Activated CD8-positive, alpha-beta T cell treated with anti-CD3 and anti-CD28 coated beads for 36 hours (primary cell): ENCODE measurements at regions not wholly inside any gene's neighbourhood (a gene's known extent, or its start where the extent isn't known, plus 50 kb on each side); places are given as distances from the start of the nearest gene placed in this dataset.
"Not testable (repeated sequence)": the region's sequence is repeated elsewhere in the genome, so short reads cannot be mapped to it uniquely, and the experiment has no call there.

Experiments used
- ATAC-seq: fragments of 200-7000 bp; cut with Tn5 transposase; one replicate; pipeline ENCODE4 v1.10.0; 2021; ENCODE audit warnings: mild to moderate bottlenecking, moderate library complexity
- CTCF ChIA-PET: fragments of 350-600 bp; sonication (Branson Sonifier 250); formaldehyde crosslinking; loops from one replicate; lab custom pipeline; 2021; ENCODE audit warnings: antibody characterized with exemption; lab: Charles Lee
- POLR2A ChIA-PET: fragments of 350-600 bp; sonication (Branson Sonifier 250); formaldehyde crosslinking; loops from one replicate; lab custom pipeline; 2021; ENCODE audit warnings: antibody characterized with exemption; lab: Charles Lee
- DNase-seq: peaks from one replicate; pipeline ENCODE4 v3.0.0-alpha.2; 2020
- H3K27ac Mint-ChIP-seq: one replicate; pipeline ENCODE4 v1.8.0; 2021; ENCODE audit warnings: mild to moderate bottlenecking, mixed read lengths
- H3K27me3 Mint-ChIP-seq: one replicate; pipeline ENCODE4 v1.8.0; 2021; ENCODE audit warnings: mixed read lengths
- H3K36me3 Mint-ChIP-seq: one replicate; pipeline ENCODE4 v1.8.0; 2021; ENCODE audit warnings: low read depth, mixed read lengths
- H3K4me1 Mint-ChIP-seq: one replicate; pipeline ENCODE4 v1.8.0; 2021; ENCODE audit warnings: low read depth, mixed read lengths
- H3K4me3 Mint-ChIP-seq: one replicate; pipeline ENCODE4 v1.8.0; 2021; ENCODE audit warnings: mild to moderate bottlenecking, moderate library complexity, mixed read lengths
- H3K9me3 Mint-ChIP-seq: one replicate; pipeline ENCODE4 v1.8.0; 2021; ENCODE audit warnings: mixed read lengths
- intact Hi-C: fragments of 100-400 bp; cut with micrococcal nuclease; formaldehyde crosslinking; loops from one replicate; pipeline ENCODE4 v1.10.0; 2022

DNA sequence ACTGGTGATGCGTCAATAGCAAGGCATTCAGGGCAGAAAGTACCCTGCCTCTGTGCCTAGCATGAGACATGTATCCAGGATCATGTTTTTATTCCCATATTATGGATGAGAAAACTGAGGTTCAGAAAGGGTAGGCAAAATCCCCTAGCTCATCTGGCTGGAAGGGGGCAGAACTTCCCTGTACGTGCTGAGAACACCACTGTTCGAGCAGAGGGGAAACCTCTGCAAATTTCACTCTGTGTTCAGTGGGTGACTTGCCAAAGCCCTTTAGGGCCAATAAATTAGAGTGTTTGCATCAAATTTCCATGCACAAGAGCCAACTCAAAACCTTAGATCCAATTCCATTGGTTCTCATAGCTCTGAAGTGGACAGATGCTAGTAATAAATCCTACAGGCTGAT, 82.6 kb upstream of the PRSS12 start:
- H3K4me3 Mint-ChIP-seq, result not testable (repeated sequence)

DNA sequence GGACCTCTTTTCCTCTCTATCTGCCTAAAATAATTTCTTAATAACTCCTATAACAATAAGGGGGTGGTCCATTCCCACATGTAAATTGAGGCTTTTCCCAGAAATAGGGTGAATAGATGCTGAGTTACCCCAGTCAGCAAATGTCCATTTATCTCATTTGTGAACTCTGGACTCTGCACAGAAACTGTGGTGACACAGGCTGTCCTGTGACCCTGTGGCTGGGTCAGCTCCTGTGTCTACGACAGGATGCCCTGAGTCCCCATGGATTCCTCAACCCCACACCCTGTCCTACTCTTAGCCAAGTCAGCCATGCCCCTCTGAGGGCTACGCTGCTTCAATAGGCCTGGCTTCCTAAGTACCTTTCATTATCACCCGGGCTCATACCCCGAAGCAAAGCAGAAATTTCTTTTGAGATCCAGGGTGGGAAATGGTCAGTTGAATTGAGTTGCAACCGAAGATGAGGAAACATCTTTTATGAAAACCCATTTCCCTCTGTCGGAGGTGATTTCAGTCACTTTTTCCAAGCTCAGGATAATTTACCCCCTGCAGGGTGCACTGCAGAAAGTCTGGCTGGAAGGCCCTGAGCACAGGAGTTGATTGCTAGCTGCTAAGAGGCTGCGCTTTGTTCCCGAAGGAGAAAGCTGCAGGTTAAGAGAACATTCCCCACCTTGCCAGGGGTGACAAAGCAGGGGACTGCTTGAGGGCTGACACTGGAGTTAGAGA, 89.5 kb upstream of the PRSS12 start:
- H3K36me3 Mint-ChIP-seq, H3K4me1 Mint-ChIP-seq, DNase-seq, CTCF ChIA-PET, POLR2A ChIA-PET, intact Hi-C loops, H3K9me3 Mint-ChIP-seq, ATAC-seq, H3K4me3 Mint-ChIP-seq, H3K27me3 Mint-ChIP-seq, H3K27ac Mint-ChIP-seq: not testable (repeated sequence)

More for the DNA sequence above, 82.6 kb upstream of the PRSS12 start:
- H3K27me3 Mint-ChIP-seq, H3K9me3 Mint-ChIP-seq, CTCF ChIA-PET, intact Hi-C loops, H3K27ac Mint-ChIP-seq, DNase-seq, ATAC-seq, H3K36me3 Mint-ChIP-seq, POLR2A ChIA-PET, H3K4me1 Mint-ChIP-seq: not testable (repeated sequence)

GRCh38 chr4:118447397-118447796, 94.6 kb upstream of the PRSS12 start:
- CTCF ChIA-PET, H3K27ac Mint-ChIP-seq, H3K4me1 Mint-ChIP-seq, POLR2A ChIA-PET, H3K9me3 Mint-ChIP-seq, ATAC-seq, DNase-seq, H3K4me3 Mint-ChIP-seq, intact Hi-C loops, H3K27me3 Mint-ChIP-seq, H3K36me3 Mint-ChIP-seq: not testable (repeated sequence)

- POLR2A ChIA-PET, H3K36me3 Mint-ChIP-seq, DNase-seq, ATAC-seq, H3K9me3 Mint-ChIP-seq, H3K4me1 Mint-ChIP-seq, intact Hi-C loops, H3K27me3 Mint-ChIP-seq, H3K4me3 Mint-ChIP-seq, CTCF ChIA-PET, H3K27ac Mint-ChIP-seq: not testable (repeated sequence)
Measured at GRCh38 chr4:118454857-118455256, 102.1 kb upstream of the PRSS12 start.

DNA sequence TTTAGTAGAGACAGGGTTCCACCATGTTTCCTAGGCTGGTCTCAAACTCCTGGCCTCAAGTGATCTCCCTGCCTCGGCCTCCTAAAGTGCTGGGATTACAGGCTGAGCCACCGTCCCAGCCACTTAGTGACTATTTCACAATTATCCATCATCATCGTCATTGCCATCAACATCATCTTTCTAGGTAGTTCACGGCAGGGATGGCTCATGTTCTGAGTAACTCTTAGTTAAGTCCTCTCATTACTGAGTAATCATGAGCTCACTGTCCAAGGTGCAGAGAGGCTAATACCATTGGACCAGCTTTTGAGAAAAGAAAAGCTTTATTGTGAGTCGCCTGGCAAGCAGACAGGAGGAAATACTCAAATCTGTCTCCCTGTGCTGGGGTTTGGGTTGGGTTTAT, 108.6 kb upstream of the PRSS12 start:
- H3K4me1 Mint-ChIP-seq, ATAC-seq, intact Hi-C loops, CTCF ChIA-PET, H3K27me3 Mint-ChIP-seq, H3K36me3 Mint-ChIP-seq, H3K9me3 Mint-ChIP-seq, DNase-seq, H3K27ac Mint-ChIP-seq, POLR2A ChIA-PET, H3K4me3 Mint-ChIP-seq: not testable (repeated sequence)

DNA sequence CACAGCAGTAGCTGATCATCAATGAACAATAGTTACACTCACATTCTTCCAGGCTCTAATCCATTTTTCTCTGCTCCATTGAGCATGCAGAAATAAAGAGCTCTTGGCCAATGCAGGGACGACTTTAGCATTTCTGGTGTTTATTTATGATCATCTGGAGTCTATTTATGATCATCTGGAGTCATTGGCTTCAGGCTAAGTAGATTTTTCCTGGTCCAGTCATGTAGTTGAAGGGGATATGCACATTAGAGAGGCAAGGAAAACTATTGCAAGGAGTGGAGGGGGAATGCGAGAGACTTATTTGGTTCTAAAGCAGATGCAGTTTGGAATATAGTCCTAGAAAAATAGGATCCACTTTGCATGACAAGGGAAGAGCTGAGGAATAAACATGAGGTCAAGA, 113.0 kb upstream of the PRSS12 start:
- H3K4me1 Mint-ChIP-seq, H3K9me3 Mint-ChIP-seq, H3K27ac Mint-ChIP-seq, POLR2A ChIA-PET, CTCF ChIA-PET, ATAC-seq, H3K36me3 Mint-ChIP-seq, DNase-seq, H3K27me3 Mint-ChIP-seq, H3K4me3 Mint-ChIP-seq, intact Hi-C loops: not testable (repeated sequence)

DNA sequence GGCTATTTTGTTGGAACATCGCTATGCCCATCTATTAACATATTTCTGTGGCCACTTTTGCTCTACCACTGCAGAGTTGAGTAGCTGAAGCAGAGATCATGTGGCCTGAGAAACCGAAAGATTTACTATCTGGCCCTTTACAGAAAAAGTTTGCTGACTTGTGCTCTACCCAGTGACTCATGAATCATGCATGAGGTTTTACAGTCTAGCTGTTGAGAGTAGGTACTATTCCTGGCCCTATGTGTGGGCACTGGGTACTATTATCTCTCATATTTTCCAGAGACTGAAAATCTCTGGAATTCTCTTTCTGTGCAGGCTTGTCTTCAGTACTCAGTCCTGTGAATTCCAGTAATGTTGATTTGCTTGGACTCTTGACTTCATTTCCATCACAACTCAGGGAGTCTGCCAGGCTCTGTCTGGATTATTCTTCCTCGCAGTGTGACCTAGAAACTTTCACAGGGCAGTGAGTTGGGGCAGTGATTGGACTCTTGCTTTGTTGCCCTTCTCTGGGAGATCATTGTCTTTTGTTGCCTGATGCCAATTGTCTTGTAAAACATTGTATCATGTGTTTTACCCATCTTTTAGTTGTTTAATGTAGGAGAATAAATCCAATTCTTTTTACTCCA, 121.3 kb upstream of the PRSS12 start:
- H3K9me3 Mint-ChIP-seq, H3K27me3 Mint-ChIP-seq, H3K4me1 Mint-ChIP-seq, H3K36me3 Mint-ChIP-seq, intact Hi-C loops, H3K4me3 Mint-ChIP-seq, H3K27ac Mint-ChIP-seq, DNase-seq, CTCF ChIA-PET, POLR2A ChIA-PET, ATAC-seq: not testable (repeated sequence)

- H3K27me3 Mint-ChIP-seq, H3K4me1 Mint-ChIP-seq, POLR2A ChIA-PET, H3K9me3 Mint-ChIP-seq, CTCF ChIA-PET, DNase-seq, H3K4me3 Mint-ChIP-seq, ATAC-seq, H3K36me3 Mint-ChIP-seq, intact Hi-C loops, H3K27ac Mint-ChIP-seq: not testable (repeated sequence)
Measured at GRCh38 chr4:118474771-118475170, 122.0 kb upstream of the PRSS12 start.

DNA sequence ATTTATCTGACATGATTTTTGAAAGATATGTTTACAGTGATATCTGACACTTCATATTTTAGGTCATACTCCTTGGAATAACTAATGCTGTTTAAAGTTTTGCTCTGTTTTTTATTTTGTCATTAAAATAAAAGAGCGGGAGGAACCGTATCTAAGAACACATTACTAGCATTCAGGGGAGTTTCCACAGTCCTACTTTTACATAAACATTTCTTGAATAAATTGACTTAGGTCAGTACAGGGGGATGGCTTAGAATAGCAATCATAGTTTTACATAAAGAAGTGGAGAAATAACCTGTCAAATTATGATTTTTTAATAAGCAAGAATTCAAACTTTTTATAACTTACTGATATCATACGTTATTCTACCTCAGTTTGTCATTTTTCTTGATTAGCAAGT, 123.1 kb upstream of the PRSS12 start:
- H3K9me3 Mint-ChIP-seq, H3K27me3 Mint-ChIP-seq, POLR2A ChIA-PET, H3K27ac Mint-ChIP-seq, H3K4me3 Mint-ChIP-seq, ATAC-seq, CTCF ChIA-PET, H3K4me1 Mint-ChIP-seq, DNase-seq, H3K36me3 Mint-ChIP-seq, intact Hi-C loops: not testable (repeated sequence)

- H3K4me3 Mint-ChIP-seq, H3K27ac Mint-ChIP-seq, H3K27me3 Mint-ChIP-seq, DNase-seq, ATAC-seq, POLR2A ChIA-PET, H3K9me3 Mint-ChIP-seq, CTCF ChIA-PET, H3K36me3 Mint-ChIP-seq, H3K4me1 Mint-ChIP-seq, intact Hi-C loops: not testable (repeated sequence)
Measured at GRCh38 chr4:118477826-118478225, 125.0 kb upstream of the PRSS12 start.

- H3K9me3 Mint-ChIP-seq, POLR2A ChIA-PET, H3K4me3 Mint-ChIP-seq, intact Hi-C loops, DNase-seq, CTCF ChIA-PET, H3K27ac Mint-ChIP-seq, H3K36me3 Mint-ChIP-seq, ATAC-seq, H3K27me3 Mint-ChIP-seq, H3K4me1 Mint-ChIP-seq: not testable (repeated sequence)
Measured at GRCh38 chr4:118485801-118486314, 133.1 kb upstream of the PRSS12 start.

DNA sequence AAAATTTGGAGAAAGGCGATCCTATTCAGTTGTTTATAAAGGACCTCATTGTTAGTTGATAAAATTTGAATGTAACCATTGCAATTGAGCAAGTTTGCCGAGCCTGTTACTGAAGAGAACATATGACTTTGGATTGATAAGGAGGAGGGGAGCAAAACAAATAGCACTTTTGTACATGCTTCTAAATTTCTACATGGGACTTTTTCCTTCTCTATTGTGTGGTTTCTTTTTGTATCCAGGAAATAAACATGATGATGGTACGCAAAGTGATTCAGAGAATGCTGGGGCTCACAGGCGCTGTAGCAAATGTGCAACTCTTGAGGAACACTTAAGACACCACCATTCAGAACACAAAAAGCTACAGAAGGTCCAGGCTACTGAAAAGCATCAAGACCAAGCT, 140.2 kb upstream of the PRSS12 start:
- CTCF ChIA-PET, H3K27ac Mint-ChIP-seq, DNase-seq, H3K9me3 Mint-ChIP-seq, ATAC-seq, H3K4me1 Mint-ChIP-seq, POLR2A ChIA-PET, H3K27me3 Mint-ChIP-seq, intact Hi-C loops, H3K36me3 Mint-ChIP-seq, H3K4me3 Mint-ChIP-seq: not testable (repeated sequence)
